GM18867 (cell line): ENCODE measurements at regions not wholly inside any gene's neighbourhood (a gene's known extent, or its start where the extent isn't known, plus 50 kb on each side); places are given as distances from the start of the nearest gene placed in this dataset.

Experiments
- ATAC-seq: cut with Tn5 transposase; IDR thresholded peaks from one replicate; pipeline ENCODE4 v1.9.1; 2021; ENCODE audit warnings: mild to moderate bottlenecking, moderate library complexity; ENCODE audit not compliant: unreplicated experiment

GRCh38 chr5:124440471-124440870, 306.0 kb downstream of the ZNF608 start:
- ATAC-seq = no peak

DNA sequence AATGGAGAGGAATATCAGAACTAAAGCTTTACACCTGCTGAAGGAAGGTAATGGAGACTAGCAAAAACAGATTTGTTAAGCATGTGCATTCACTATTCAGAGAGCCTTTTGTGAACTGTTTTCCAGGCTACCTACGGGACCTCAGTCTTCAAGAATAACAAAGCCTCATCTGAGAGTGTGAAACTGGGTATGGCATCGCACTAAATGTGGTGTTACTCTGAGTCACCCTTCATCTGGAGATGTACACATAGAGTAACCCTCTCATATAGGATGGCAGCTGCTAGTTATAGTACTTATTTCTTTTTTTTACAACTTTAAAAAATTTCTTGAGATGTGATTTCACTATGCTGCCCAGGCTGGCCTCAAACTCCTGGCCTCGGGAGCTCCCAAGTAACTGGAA, 306.8 kb downstream of the ZNF608 start:
- ATAC-seq = no peak

GRCh38 chr5:124438903-124439281, 307.5 kb downstream of the ZNF608 start:
- peak; percentile 67 for ATAC-seq

DNA sequence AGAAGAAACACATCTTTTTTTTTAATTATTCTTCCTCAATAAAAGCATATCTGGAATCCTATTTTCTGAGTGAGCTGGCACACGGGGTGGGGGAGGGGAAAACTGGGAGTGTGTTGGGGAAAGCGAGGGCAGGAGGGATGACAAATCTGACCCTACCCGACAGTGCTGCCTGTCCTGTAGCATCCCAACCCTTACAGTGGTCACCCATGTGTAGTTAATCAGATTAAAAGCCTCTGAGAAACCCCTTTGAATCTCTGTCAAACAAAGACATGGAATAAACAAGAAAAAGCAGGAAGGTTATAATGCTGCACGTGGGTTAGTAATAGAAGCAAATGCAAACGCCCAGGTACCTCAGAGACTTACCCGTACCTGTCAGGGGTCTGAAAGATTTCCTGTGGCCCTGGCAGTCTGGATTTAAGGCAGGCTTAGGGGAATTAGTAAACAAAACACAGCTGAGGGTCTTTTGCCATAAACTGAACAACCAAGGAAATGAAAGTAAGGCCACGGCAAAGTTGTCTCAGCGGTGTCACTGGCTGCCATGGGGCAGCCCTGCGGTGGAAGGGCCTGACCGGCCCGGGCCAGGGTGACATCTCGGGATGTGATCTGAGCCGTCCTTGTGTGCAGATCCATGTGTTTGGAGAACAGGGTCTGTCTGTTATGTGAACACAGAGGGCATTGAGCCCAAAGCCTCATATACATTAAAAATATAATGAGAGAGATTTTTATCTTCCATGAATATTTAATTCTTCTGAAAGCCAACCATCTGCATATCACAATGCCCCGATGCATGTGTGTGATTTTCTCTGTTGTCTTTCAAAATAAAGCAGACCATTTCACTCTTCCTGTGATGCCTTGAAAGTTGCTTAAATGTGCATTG, 308.2 kb downstream of the ZNF608 start:
- ATAC-seq = no peak

GRCh38 chr5:124436294-124436693, 310.1 kb downstream of the ZNF608 start:
- ATAC-seq = no peak

DNA sequence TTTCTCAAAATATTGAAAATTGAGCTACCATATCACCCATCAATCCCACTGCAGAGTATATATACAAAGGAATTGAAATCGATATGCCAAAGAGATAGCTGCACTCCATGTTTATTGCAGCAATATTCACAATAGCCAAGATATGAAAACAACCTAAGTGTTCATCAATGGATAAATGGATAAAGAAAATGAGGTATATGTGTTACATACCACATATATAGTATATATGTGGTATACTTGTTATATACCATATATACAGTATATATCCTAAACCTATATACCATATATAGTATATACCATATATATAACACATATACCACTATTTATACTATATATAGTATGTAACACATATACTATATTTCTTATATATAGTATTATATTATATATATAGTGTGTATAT, 313.3 kb downstream of the ZNF608 start:
- ATAC-seq = no peak

DNA sequence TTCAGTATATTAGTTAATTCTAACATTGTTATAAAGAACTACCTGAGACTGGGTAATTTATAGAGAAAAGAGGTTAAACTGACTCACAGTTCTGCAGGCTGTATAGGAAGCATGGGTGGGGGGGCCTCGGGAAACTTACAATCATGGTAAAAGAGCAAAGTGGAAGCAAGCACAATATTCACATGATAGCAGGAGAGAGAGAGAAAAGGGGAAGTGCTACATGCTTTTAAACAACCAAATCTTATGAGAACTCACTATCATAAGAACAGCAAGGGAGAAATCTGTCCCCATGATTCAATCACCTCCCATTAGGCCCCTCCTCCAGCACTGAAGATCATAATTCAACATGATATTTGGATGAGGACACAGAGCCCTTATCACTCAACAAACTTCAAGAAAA, 324.9 kb downstream of the ZNF608 start:
- no peak for ATAC-seq

DNA sequence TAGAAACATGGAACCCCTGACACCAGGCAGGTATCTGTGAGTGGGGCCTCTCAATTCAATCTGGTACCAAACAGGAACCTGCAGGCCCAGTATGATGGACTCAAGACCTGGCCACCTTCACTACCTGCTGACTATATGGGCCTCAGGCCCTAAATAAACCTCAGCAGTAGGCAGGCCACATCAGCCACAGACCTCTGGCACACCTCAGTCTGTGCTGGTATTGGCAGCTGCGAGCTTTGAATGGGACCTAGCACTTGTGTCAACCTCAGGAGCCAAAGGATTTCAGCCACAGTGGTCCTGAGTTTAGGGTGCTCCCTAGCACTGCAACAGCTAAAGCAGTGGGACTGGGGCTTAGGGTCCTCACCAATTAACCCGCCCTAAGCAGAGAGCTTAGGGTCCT, 325.5 kb downstream of the ZNF608 start:
- no peak for ATAC-seq

DNA sequence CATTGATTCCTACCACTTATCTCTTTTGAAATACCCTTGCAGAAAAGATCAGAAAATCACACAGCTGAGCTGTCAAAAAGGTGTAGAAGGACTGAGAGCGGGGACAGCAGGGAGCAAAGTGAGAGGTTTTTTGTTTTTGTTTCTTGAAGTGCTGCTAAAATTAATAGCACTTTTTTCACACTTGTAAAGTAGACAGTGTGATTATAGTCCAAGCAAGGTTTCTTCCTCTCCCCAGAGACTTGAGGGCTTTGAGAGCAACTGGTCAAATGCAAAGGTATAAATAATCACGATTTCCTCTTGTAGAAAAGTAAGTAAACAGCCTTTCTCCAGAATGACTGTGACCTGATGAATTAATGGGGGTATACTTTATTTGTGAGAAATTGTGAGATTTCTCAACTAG, 326.9 kb downstream of the ZNF608 start:
- ATAC-seq = peak; percentile 91

DNA sequence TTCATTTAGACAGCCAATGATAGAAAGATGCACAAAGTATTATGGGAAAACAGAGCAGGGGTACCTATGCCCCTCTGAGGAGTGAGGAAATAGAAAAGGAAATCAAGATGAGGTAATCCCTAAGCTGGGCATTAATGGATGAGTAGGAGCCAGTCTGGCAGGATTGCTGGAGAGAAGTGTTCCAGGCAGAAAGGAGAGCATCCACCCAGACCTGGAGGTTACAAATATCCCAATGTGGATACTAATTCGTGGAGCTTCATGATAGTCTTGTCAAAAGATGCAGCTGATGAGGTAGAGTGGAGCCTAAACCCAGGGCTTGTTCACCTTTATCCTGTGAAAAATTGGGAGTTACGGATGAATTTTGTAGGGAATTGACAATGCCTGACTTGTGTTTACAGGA, 328.0 kb downstream of the ZNF608 start:
- no peak for ATAC-seq

- ATAC-seq = no peak
These were observed 329.2 kb downstream of the ZNF608 start for GRCh38 chr5:124417196-124417595.

DNA sequence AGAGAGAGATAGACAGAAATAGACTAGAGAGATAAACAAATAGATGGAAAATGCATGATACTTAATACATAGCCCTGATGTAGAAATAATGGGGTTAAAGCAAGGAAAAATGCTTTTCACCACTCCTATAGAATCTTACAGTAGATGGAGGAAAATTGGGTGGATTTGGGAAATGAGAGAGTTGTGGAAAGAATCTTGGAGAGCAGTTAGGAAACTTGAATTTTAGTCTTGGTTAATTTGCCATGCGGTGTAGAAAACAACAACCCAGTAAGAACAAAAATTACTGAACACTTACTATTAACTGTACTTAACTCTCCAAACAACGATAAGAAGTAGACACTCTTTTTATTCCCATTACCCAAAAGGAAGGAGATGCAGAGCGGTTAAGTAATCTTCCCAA, 329.8 kb downstream of the ZNF608 start:
- ATAC-seq = no peak

DNA sequence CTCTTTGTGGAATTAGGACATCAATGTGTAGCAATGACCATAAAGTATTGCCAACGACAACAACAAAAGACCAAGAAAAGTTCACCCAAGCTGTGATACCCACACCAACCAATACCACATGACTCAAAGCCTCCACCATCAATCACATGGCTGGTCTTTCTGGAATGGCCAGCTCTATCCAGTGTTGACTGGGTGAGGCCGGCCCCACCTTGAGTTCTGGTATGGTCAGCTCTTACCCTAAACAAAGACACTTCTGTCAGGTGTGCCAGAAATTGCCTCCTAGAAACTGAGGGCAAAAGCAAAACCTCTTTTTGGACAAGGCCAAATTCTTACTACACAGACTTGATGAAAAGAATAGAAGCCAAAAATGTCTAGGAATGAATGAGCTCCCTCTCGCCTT, 331.5 kb downstream of the ZNF608 start:
- no peak for ATAC-seq

- peak; percentile 95 for ATAC-seq
These were observed 335.6 kb downstream of the ZNF608 start for GRCh38 chr5:124410539-124411488.

- no peak for ATAC-seq
These were observed 337.5 kb downstream of the ZNF608 start for GRCh38 chr5:124408738-124409453.

DNA sequence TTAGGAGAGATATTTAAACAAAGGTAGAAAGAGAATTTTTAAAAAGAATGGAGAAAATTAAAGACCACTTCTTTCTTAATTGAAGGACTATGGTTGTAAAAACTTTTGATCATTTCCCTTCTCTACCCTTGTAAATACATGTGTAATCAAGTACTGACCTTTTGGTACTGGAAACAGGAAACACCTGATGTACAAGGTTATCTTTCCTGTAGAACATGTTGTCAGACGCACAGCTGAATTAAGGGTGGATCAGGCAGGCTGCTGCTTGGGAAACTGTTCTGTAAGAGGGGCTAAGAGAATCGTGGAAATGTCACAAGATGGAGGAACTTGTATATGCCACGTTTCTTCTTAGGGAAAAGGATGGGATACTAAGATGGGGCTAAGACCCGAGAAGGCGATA, 341.6 kb downstream of the ZNF608 start:
- no peak for ATAC-seq

DNA sequence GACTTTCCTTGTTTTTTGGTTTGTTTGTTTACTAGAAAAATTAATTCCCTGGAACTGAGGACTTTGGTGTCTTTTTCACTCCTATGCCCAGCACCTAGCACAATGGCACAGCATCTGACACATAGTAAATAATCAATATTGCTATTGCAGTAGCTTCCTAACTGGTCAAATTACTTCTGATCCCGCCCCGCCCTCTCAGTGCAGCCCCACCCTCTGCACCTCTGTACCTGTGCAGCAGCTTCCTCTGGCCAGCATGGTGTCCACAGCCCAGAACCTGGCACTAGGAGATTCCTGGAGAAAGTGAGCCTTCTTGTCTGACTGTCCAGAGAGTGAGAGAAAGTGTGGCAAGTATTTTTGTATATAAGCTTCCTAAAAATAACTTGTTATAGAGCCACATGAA, 343.2 kb downstream of the ZNF608 start:
- ATAC-seq = no peak

DNA sequence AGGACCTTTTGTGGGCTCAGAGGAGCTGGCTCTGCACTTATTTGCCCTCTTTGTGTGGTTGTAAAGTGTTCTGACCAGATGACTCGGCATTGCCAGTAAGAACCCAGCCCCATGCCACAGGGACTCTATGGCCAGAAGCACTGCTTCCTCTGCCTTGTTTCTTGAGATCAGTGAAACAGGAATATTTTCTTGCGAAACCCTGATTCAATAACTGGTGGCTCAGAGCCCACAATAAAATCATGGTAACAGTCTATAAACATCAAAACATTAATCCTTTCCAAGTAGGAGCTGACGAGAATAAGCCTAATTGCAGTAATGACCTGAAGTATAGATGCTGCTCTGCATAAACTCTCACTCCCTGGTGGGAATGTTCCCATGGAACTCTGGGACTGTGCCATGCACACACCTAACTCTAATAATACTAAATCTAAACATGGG, 344.3 kb downstream of the ZNF608 start:
- ATAC-seq = no peak

DNA sequence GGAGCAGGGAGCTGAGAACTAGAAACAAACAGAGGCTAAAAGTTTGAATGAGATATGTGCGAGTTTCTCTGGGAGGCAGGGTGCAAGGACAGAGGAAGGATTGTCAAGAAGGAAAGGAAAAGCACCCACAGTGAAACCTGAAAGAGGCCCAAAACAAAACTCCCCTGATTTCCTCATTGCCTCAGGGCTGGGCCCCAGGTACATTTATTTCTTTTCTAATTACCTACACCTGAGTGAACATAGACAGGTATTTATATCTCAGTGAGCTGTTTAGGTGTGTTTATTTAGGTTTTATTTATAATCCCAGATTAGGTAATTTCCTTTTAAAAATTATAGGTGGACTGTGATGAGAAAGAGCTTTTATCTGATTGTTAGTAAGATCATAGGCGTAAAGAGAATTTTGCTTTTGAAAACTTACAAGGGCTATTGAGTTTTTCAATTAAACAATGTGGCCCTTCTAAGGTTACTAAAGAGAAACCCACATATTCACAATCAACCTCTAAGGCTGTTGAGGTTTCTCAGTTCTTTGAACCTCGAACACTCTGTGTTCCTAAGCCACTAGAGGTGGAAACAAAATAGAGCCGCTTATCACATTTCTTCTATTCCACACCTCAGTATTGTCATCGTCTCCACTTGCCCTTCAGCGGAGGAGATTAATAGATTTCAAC, 344.8 kb downstream of the ZNF608 start:
- no peak for ATAC-seq

DNA sequence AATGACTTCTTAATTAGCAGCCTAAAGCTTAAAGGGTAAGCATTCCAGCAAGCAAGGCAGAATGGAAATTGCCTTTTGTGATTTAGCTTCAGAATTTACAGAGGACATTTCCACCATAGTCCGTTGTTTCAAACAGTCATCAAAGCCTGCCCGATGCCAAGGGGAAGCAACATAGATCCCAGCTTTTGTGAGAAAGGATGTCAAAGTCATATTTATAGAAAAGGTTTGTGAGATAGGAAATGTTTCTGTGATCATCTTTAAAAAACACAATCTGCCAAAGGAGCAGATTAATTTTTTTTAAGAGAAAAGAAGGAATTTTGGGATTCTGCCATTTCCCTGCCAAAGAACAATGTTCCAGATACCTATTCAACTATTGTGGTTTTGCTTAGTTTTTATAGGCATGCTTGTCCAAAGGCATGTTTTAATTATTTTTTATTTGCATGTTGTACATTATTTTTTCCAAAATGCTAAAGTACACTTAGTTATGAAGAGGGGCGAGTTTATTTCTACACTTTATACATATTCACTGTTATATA, 346.9 kb downstream of the ZNF608 start:
- ATAC-seq = no peak
